ENCODE measurements at regions not wholly inside any gene's neighbourhood (a gene's known extent, or its start where the extent isn't known, plus 50 kb on each side); places are given as distances from the start of the nearest gene placed in this dataset.

GRCh38 chr2:125652280-125652679 is 1003.7 kb upstream of the GYPC start:
- TF ChIP-seq CTCF (conservative IDR thresholded peaks at IDR 0.05; ENCODE audit: low read depth, low read length) (no peak), EZH2phosphoT487 (IDR thresholded peaks at IDR 0.05; ENCODE audit: borderline replicate concordance, low read length) (no peak)
